CD14-positive monocyte (primary cell): ENCODE measurements at regions not wholly inside any gene's neighbourhood (a gene's known extent, or its start where the extent isn't known, plus 50 kb on each side); places are given as distances from the start of the nearest gene placed in this dataset.

Experiments used
- DNase-seq, 3 donors: peaks; one replicate each; pipeline ENCODE4 v3.0.0-alpha.2; 2011 to 2022
- H2AFZ ChIP-seq: 2 replicates; pipeline ENCODE4 v1.6.0; 2012; ENCODE audit warnings: mild to moderate bottlenecking, low read depth, low read length, inconsistent platforms; ENCODE audit not compliant: insufficient read depth, poor library complexity, severe bottlenecking
- H3K27ac ChIP-seq, 2 donors: 1 replicate in 1 of 2; 2 replicates in 1 of 2; pipeline ENCODE4 v1.5.1; 2012 to 2013; ENCODE audit warnings: low read length in 2 of 2, control low read depth in 1 of 2, inconsistent platforms in 1 of 2, low read depth in 1 of 2, mild to moderate bottlenecking in 1 of 2
- H3K27me3 ChIP-seq, 2 donors: one replicate each; pipeline versions ENCODE4 v1.6.0 to v1.6.1; 2011 to 2013; ENCODE audit warnings: low read length in 2 of 2; ENCODE audit not compliant: control insufficient read depth in 2 of 2, insufficient read depth in 2 of 2
- H3K36me3 ChIP-seq, 2 donors: replicated peaks in 1 of 2; 1 replicate in 1 of 2; 2 replicates in 1 of 2; pipeline versions ENCODE4 v1.5.1 to v1.6.1; 2012 to 2013; ENCODE audit warnings: low read length in 2 of 2, control low read depth in 1 of 2, inconsistent platforms in 1 of 2, mild to moderate bottlenecking in 1 of 2; ENCODE audit not compliant: insufficient read depth in 2 of 2, control insufficient read depth in 1 of 2
- H3K4me1 ChIP-seq, 2 donors: 1 replicate in 1 of 2; 2 replicates in 1 of 2; pipeline versions ENCODE4 v1.5.1 to v1.6.1; 2012 to 2013; ENCODE audit warnings: low read length in 2 of 2, control low read depth in 1 of 2, inconsistent platforms in 1 of 2, mild to moderate bottlenecking in 1 of 2, moderate library complexity in 1 of 2; ENCODE audit not compliant: insufficient read depth in 2 of 2, control insufficient read depth in 1 of 2
- H3K4me2 ChIP-seq: replicated peaks from 2 replicates; pipeline ENCODE3; 2012; ENCODE audit warnings: low read length, moderate library complexity, mild to moderate bottlenecking; ENCODE audit not compliant: poor library complexity, severe bottlenecking; ENCODE audit errors: extremely low read depth
- H3K4me3 ChIP-seq, 3 experiments: fragments of 200-600 bp in 1 of 3; sonication (generic) in 1 of 3; replicated peaks in 1 of 3; 1 replicate in 2 of 3; 2 replicates in 1 of 3; pipeline ENCODE4 v1.5.1; 2011 to 2013; ENCODE audit warnings: low read length in 3 of 3, mild to moderate bottlenecking in 3 of 3, control low read depth in 2 of 3, low read depth in 2 of 3, inconsistent platforms in 1 of 3, moderate library complexity in 1 of 3
- H3K79me2 ChIP-seq: 2 replicates; pipeline ENCODE4 v1.6.0; 2012; ENCODE audit warnings: mild to moderate bottlenecking, control low read depth, inconsistent platforms, low read length, moderate library complexity; ENCODE audit not compliant: insufficient read depth
- H3K9ac ChIP-seq: 2 replicates; pipeline ENCODE4 v1.6.0; 2017; ENCODE audit warnings: low read length, mild to moderate bottlenecking; ENCODE audit not compliant: insufficient read depth, poor library complexity, severe bottlenecking
- H3K9me3 ChIP-seq, 2 donors: replicated peaks in 1 of 2; 1 replicate in 1 of 2; 2 replicates in 1 of 2; pipeline versions ENCODE4 v1.5.1 to v1.6.1; 2012 to 2013; ENCODE audit warnings: low read length in 2 of 2, control low read depth in 1 of 2; ENCODE audit not compliant: control insufficient read depth in 1 of 2, insufficient read depth in 1 of 2
- H4K20me1 ChIP-seq: 2 replicates; pipeline ENCODE4 v1.6.0; 2012; ENCODE audit warnings: mild to moderate bottlenecking, low read length, control low read depth, moderate library complexity; ENCODE audit not compliant: insufficient read depth
- H3K27ac Mint-ChIP-seq, 7 donors: one replicate each; pipeline ENCODE4 v1.8.0; 2020; ENCODE audit warnings: mild to moderate bottlenecking in 7 of 7, mixed read lengths in 7 of 7, moderate library complexity in 6 of 7, inconsistent platforms in 2 of 7
- H3K27me3 Mint-ChIP-seq, 3 donors: one replicate each; pipeline ENCODE4 v1.8.0; 2021 to 2022; ENCODE audit warnings: low read depth in 3 of 3, mild to moderate bottlenecking in 3 of 3, mixed read lengths in 3 of 3, moderate library complexity in 3 of 3, inconsistent platforms in 1 of 3
- H3K36me3 Mint-ChIP-seq, 2 donors: one replicate each; pipeline ENCODE4 v1.8.0; 2020; ENCODE audit warnings: mixed read lengths in 2 of 2, inconsistent platforms in 1 of 2, mild to moderate bottlenecking in 1 of 2
- H3K4me1 Mint-ChIP-seq: one replicate; pipeline ENCODE4 v1.8.0; 2020; ENCODE audit warnings: mild to moderate bottlenecking, mixed read lengths
- H3K4me3 Mint-ChIP-seq, 2 donors: one replicate each; pipeline ENCODE4 v1.8.0; 2020; ENCODE audit warnings: mild to moderate bottlenecking in 2 of 2, mixed read lengths in 2 of 2, moderate library complexity in 1 of 2
- H3K9me3 Mint-ChIP-seq, 7 donors: one replicate each; pipeline ENCODE4 v1.8.0; 2020 to 2022; ENCODE audit warnings: mixed read lengths in 7 of 7, mild to moderate bottlenecking in 6 of 7, moderate library complexity in 6 of 7, inconsistent platforms in 2 of 7
- CTCF ChIP-seq: fragments of 200-600 bp; IDR thresholded peaks from one replicate; pipeline ENCODE4 v1.8.0; 2022; ENCODE audit warnings: antibody characterized with exemption, mild to moderate bottlenecking
- WGBS: methylation state at CpG from one replicate; pipeline ENCODE4 v1.1.5; 2013; ENCODE audit warnings: missing lambda C conversion rate; ENCODE audit not compliant: insufficient coverage; 5-methylcytosine and 5-hydroxymethylcytosine counted together
- intact Hi-C, 2 donors: fragments of 100-400 bp; cut with micrococcal nuclease; formaldehyde crosslinking; loops; one replicate each; pipeline versions ENCODE4 v1.15.0 to v1.15.1; 2023

GRCh38 chr20:22663528-22664025 is 79.2 kb upstream of the FOXA2 start:
- no peaks in the 10 kb centered on the region for H3K36me3 Mint-ChIP-seq

GRCh38 chr20:22667198-22667597 is 82.8 kb upstream of the FOXA2 start:
- H3K9me3 Mint-ChIP-seq, result peaks cover 6 to 18% (median 11%) of the 10 kb centered on the region in 7 donors

More at GRCh38 chr20:22663528-22664025, 79.2 kb upstream of the FOXA2 start:
- no peaks in the 10 kb centered on the region for H3K36me3 ChIP-seq
- Mint-ChIP-seq H3K27ac (no peak overlapping the region), H3K4me1 (no peaks in the 10 kb centered on the region), H3K4me3 (no peak overlapping the region), H3K27me3 (peaks cover 7 to 12% (median 10%) of the 10 kb centered on the region in 3 donors), H3K9me3 (peaks cover 0 to 7% (median 3%) of the 10 kb centered on the region in 7 donors)
- peaks cover 2 to 4% of the 10 kb centered on the region in 2 donors for H3K9me3 ChIP-seq
- WGBS, result 90% methylated on average over 2 of the region's 4 CpGs
- H3K27me3 ChIP-seq, result peaks cover 0 to 2% of the 10 kb centered on the region in 2 donors
- H3K4me1 ChIP-seq, result no peaks in the 10 kb centered on the region
- no peak overlapping the region for H3K27ac ChIP-seq
- no peaks in the 10 kb centered on the region for H3K79me2 ChIP-seq
- H3K9ac ChIP-seq, result no peak overlapping the region
- intact Hi-C loops, result no loop called here
- no peak for TF ChIP-seq CTCF
- no peaks in the 10 kb centered on the region for H4K20me1 ChIP-seq
- H3K4me2 ChIP-seq, result no peak overlapping the region
- H3K4me3 ChIP-seq, result no peak overlapping the region
- no peak for DNase-seq
- H2AFZ ChIP-seq, result no peak overlapping the region

More at GRCh38 chr20:22667198-22667597, 82.8 kb upstream of the FOXA2 start:
- intact Hi-C loops, result no loop called here
- Histone ChIP-seq H3K9ac (no peak overlapping the region), H3K4me3 (no peak overlapping the region), H3K4me2 (no peak overlapping the region), H3K9me3 (peaks cover 2 to 15% of the 10 kb centered on the region in 2 donors), H4K20me1 (no peaks in the 10 kb centered on the region), H3K27ac (no peak overlapping the region), H3K27me3 (peaks cover 2% of the 10 kb centered on the region in 2 donors), H3K79me2 (no peaks in the 10 kb centered on the region), H3K4me1 (no peaks in the 10 kb centered on the region), H3K36me3 (no peaks in the 10 kb centered on the region), H2AFZ (no peak overlapping the region)
- Mint-ChIP-seq H3K27ac (no peak overlapping the region), H3K36me3 (no peaks in the 10 kb centered on the region), H3K4me3 (no peak overlapping the region), H3K4me1 (no peaks in the 10 kb centered on the region), H3K27me3 (peaks cover 8 to 11% (median 9%) of the 10 kb centered on the region in 3 donors)
- WGBS, result no CpG with 5 or more reads among the region's 1 CpG
- no peak for TF ChIP-seq CTCF
- no peak for DNase-seq
